ENCODE measurements at regions not wholly inside any gene's neighbourhood (a gene's known extent, or its start where the extent isn't known, plus 50 kb on each side); places are given as distances from the start of the nearest gene placed in this dataset.

- under 1% methylated on average over 4 of the region's 4 CpGs for WGBS (ENCODE audit: missing lambda C conversion rate)
- ATAC-seq (no peak), FAIRE-seq (peak; percentile 61)
These were observed 135.3 kb upstream of the BMP2 start for GRCh38 chr20:6632187-6632586.

GRCh38 chr20:6630514-6630913, 137.0 kb upstream of the BMP2 start:
- H3K9me3 ChIP-seq = no peaks in the 10 kb centered on the region
- ATAC-seq = no peak
- H3K27ac ChIP-seq = no peak overlapping the region
- TF ChIP-seq ESRRA (IDR thresholded peaks at IDR 0.05; ENCODE audit: borderline replicate concordance, low read length) (no peak), KDM1A (IDR thresholded peaks at IDR 0.05; ENCODE audit: low read depth) (no peak), JUN (IDR thresholded peaks at IDR 0.05) (no peak), HDAC2 (IDR thresholded peaks at IDR 0.05) (no peak), CHD4 (IDR thresholded peaks at IDR 0.05; ENCODE audit: borderline replicate concordance) (no peak), ELK1 (IDR thresholded peaks at IDR 0.05; ENCODE audit: low read depth, low read length) (no peak), PBX3 (IDR thresholded peaks at IDR 0.05) (no peak), MAX (IDR thresholded peaks at IDR 0.05) (no peak), HES2 (IDR thresholded peaks at IDR 0.05) (no peak)
- no peaks in the 10 kb centered on the region for H3K4me1 ChIP-seq
- no peak for DNase-seq (ENCODE audit: low read depth in 1 of 2, low spot score in 1 of 2)
- no peak overlapping the region for H3K4me2 ChIP-seq
- WGBS (ENCODE audit: missing lambda C conversion rate) = 2% methylated on average over 2 of the region's 2 CpGs
- ChIA-PET CTCF (interaction anchor here (1.1 kb wide), 1 partner anchor 48 kb away, joined by 3 read pairs; no protein-coding TSS in a partner anchor), POLR2A (no interaction called here)
- no peak overlapping the region for H3K4me3 ChIP-seq
- no peak for FAIRE-seq

More at GRCh38 chr20:6632187-6632586, 135.3 kb upstream of the BMP2 start:
- Histone ChIP-seq H3K4me2 (no peak overlapping the region), H3K4me1 (no peaks in the 10 kb centered on the region), H3K9me3 (no peaks in the 10 kb centered on the region), H3K4me3 (no peak overlapping the region), H3K27ac (no peak overlapping the region)
- DNase-seq (ENCODE audit: low read depth in 1 of 2, low spot score in 1 of 2) = no peak
- TF ChIP-seq CEBPB (IDR thresholded peaks at IDR 0.05) = no peak
- TF ChIP-seq JUNB (IDR thresholded peaks at IDR 0.05) = no peak
- no peak for TF ChIP-seq HMGXB4 (CRISPR knock-in tag; IDR thresholded peaks at IDR 0.05; ENCODE audit: borderline replicate concordance)
- no peak for TF ChIP-seq ATOH8 (CRISPR knock-in tag; IDR thresholded peaks at IDR 0.05; ENCODE audit: low read depth)
- ChIA-PET POLR2A (no interaction called here), CTCF (no interaction called here)

GRCh38 chr20:6629564-6629963, 137.9 kb upstream of the BMP2 start:
- POLR2A ChIA-PET = no interaction called here

GRCh38 chr20:6626805-6627204, 140.7 kb upstream of the BMP2 start:
- 43% methylated on average over 5 of the region's 5 CpGs for WGBS (ENCODE audit: missing lambda C conversion rate)
- H3K4me2 ChIP-seq = no peak overlapping the region
- H3K27ac ChIP-seq = no peak overlapping the region
- ATAC-seq (no peak), DNase-seq (ENCODE audit: low read depth in 1 of 2, low spot score in 1 of 2) (no peak), FAIRE-seq (no peak)
- TF ChIP-seq MYC (IDR thresholded peaks at IDR 0.05; ENCODE audit: borderline replicate concordance, low read length) (no peak), HMGXB4 (CRISPR knock-in tag; IDR thresholded peaks at IDR 0.05; ENCODE audit: borderline replicate concordance) (no peak), KDM5A (IDR thresholded peaks at IDR 0.05) (no peak), HOXA7 (CRISPR knock-in tag; IDR thresholded peaks at IDR 0.05) (no peak), CHD4 (IDR thresholded peaks at IDR 0.05; ENCODE audit: borderline replicate concordance) (no peak), FOSL2 (IDR thresholded peaks at IDR 0.05) (no peak), FOSL2 (CRISPR knock-in tag; IDR thresholded peaks at IDR 0.05) (no peak), NPAS2 (CRISPR knock-in tag; IDR thresholded peaks at IDR 0.05; ENCODE audit: borderline replicate concordance) (no peak), POLR2AphosphoS2 (conservative IDR thresholded peaks at IDR 0.05; ENCODE audit: low read length) (no peak), ZNF302 (CRISPR knock-in tag; IDR thresholded peaks at IDR 0.05) (no peak)
- no peaks in the 10 kb centered on the region for H3K4me1 ChIP-seq
- POLR2A ChIA-PET = no interaction called here
- CTCF ChIA-PET = interaction anchor here (1.6 to 1.9 kb wide), 3 partner anchors 9 to 14 kb away, joined by 4 to 6 read pairs (median 6); no protein-coding TSS in a partner anchor
- no peaks in the 10 kb centered on the region for H3K9me3 ChIP-seq
- H3K4me3 ChIP-seq = no peak overlapping the region

More at GRCh38 chr20:6629564-6629963, 137.9 kb upstream of the BMP2 start:
- no peaks in the 10 kb centered on the region for H3K4me1 ChIP-seq
- no peak for DNase-seq (ENCODE audit: low read depth in 1 of 2, low spot score in 1 of 2)
- TF ChIP-seq RARB (CRISPR knock-in tag; IDR thresholded peaks at IDR 0.05) = no peak
- no peak for TF ChIP-seq SREBF2 (IDR thresholded peaks at IDR 0.05)
- WGBS (ENCODE audit: missing lambda C conversion rate) = 4% methylated on average over 2 of the region's 2 CpGs
- no peaks in the 10 kb centered on the region for H3K9me3 ChIP-seq
- no peak overlapping the region for H3K4me2 ChIP-seq
- H3K27ac ChIP-seq = no peak overlapping the region
- CTCF ChIA-PET = interaction anchor here (1.1 kb wide), 1 partner anchor 47 kb away, joined by 3 read pairs; no protein-coding TSS in a partner anchor
- ATAC-seq = no peak
- FAIRE-seq = no peak
- H3K4me3 ChIP-seq = no peak overlapping the region

All from A549 (cell line).